ENCODE measurements at regions not wholly inside any gene's neighbourhood (a gene's known extent, or its start where the extent isn't known, plus 50 kb on each side); places are given as distances from the start of the nearest gene placed in this dataset.

GRCh38 chr10:24156686-24157085, 52.3 kb upstream of the KIAA1217 start:
- Histone ChIP-seq H4K20me1 (ENCODE audit: insufficient read depth) (no peaks in the 10 kb centered on the region), H3K4me2 (no peak overlapping the region), H3K27ac (no peak overlapping the region), H3K27me3 (ENCODE audit: insufficient read depth, low read depth) (no peaks in the 10 kb centered on the region), H3K9ac (no peak overlapping the region), H3K36me3 (ENCODE audit: insufficient read depth) (no peaks in the 10 kb centered on the region), H2AFZ (ENCODE audit: low read depth) (no peak overlapping the region), H3K79me2 (ENCODE audit: insufficient read depth, low read depth) (no peaks in the 10 kb centered on the region), H3K4me1 (ENCODE audit: low read depth, poor library complexity, severe bottlenecking) (no peaks in the 10 kb centered on the region), H3K4me3 (IDR thresholded peaks at IDR 0.05; ENCODE audit: insufficient read depth, low read depth, low read length) (no peak overlapping the region)
- TF ChIP-seq CTCF (conservative IDR thresholded peaks at IDR 0.05; ENCODE audit: low read depth, low read length) = no peak

- no peak overlapping the region for H3K27ac ChIP-seq
- H3K27me3 ChIP-seq (ENCODE audit: insufficient read depth, low read depth) = no peaks in the 10 kb centered on the region
- H3K4me2 ChIP-seq = no peak overlapping the region
- no peak overlapping the region for H3K9ac ChIP-seq
- no peaks in the 10 kb centered on the region for H3K36me3 ChIP-seq (ENCODE audit: insufficient read depth)
- H3K79me2 ChIP-seq (ENCODE audit: insufficient read depth, low read depth) = no peaks in the 10 kb centered on the region
- H2AFZ ChIP-seq (ENCODE audit: low read depth) = no peak overlapping the region
- H3K4me3 ChIP-seq (IDR thresholded peaks at IDR 0.05; ENCODE audit: insufficient read depth, low read depth, low read length) = no peak overlapping the region
- H4K20me1 ChIP-seq (ENCODE audit: insufficient read depth) = no peaks in the 10 kb centered on the region
- no peaks in the 10 kb centered on the region for H3K4me1 ChIP-seq (ENCODE audit: low read depth, poor library complexity, severe bottlenecking)
- no peak for TF ChIP-seq CTCF (conservative IDR thresholded peaks at IDR 0.05; ENCODE audit: low read depth, low read length)
Observed at GRCh38 chr10:24157567-24157966, 51.4 kb upstream of the KIAA1217 start.

Data from KMS-11 (cell line).